22Rv1 (cell line): ENCODE measurements at regions not wholly inside any gene's neighbourhood (a gene's known extent, or its start where the extent isn't known, plus 50 kb on each side); places are given as distances from the start of the nearest gene placed in this dataset.

ENCODE experiments used
- ZFX ChIP-seq: fragments of 450-650 bp; IDR thresholded peaks from 2 replicates; pipeline ENCODE4 v1.6.1; 2017; ENCODE audit warnings: antibody characterized with exemption, borderline replicate concordance
- TF ChIP-seq, protein P1 (sequence below): fragments of 450-650 bp; IDR thresholded peaks from 2 replicates; pipeline ENCODE4 v1.5.1; 2017; ENCODE audit warnings: mild to moderate bottlenecking

DNA sequence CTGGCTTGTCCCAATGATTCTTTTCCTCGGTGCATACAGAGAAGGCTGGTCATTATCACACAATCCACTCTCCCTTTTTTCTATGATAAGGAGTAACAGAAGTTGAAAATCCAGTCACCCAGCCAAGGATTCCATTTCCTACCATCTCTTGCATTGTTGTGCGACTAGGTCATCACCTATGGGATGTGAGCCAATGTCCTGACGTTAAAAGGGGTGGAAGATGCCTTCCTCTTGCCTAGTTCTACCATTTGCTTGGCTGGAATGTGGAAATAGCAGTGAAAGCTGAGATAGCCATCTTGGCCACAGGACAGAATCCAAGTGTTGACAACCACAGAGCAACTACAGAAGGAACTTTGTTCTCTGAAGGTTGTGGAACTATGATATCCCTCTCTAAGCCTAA lies 132.2 kb upstream of the KIT start:
- TF ChIP-seq, protein P1, sequence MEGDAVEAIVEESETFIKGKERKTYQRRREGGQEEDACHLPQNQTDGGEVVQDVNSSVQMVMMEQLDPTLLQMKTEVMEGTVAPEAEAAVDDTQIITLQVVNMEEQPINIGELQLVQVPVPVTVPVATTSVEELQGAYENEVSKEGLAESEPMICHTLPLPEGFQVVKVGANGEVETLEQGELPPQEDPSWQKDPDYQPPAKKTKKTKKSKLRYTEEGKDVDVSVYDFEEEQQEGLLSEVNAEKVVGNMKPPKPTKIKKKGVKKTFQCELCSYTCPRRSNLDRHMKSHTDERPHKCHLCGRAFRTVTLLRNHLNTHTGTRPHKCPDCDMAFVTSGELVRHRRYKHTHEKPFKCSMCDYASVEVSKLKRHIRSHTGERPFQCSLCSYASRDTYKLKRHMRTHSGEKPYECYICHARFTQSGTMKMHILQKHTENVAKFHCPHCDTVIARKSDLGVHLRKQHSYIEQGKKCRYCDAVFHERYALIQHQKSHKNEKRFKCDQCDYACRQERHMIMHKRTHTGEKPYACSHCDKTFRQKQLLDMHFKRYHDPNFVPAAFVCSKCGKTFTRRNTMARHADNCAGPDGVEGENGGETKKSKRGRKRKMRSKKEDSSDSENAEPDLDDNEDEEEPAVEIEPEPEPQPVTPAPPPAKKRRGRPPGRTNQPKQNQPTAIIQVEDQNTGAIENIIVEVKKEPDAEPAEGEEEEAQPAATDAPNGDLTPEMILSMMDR, result no peak
- no peak for TF ChIP-seq ZFX
